Endothelial cell of umbilical vein (primary cell): ENCODE measurements at regions not wholly inside any gene's neighbourhood (a gene's known extent, or its start where the extent isn't known, plus 50 kb on each side); places are given as distances from the start of the nearest gene placed in this dataset.
A peak's percentile ranks its signal among the peaks of the same experiment; 100 is the strongest.

ENCODE experiments used
- BruUV-seq: library from RNA; stranded (reverse); fragments of 400-500 nt; replicated peaks from 2 replicates; lab custom pipeline; 2021; lab: Mats Ljungman, UMichigan
- CTCF ChIA-PET: fragments of 300-600, 350-600 bp; sonication (Branson Sonifier 250); formaldehyde crosslinking; loops from one replicate; lab custom pipeline; 2021; ENCODE audit warnings: antibody characterized with exemption, inconsistent platforms; lab: Charles Lee
- POLR2A ChIA-PET: fragments of 300-600, 350-600 bp; sonication (Branson Sonifier 250); formaldehyde crosslinking; loops from one replicate; lab custom pipeline; 2021; ENCODE audit warnings: antibody characterized with exemption, inconsistent platforms; lab: Charles Lee
- DNase-seq: peaks from one replicate; pipeline ENCODE4 v3.0.0-alpha.2; 2011; ENCODE audit warnings: low read depth, low spot score
- FAIRE-seq: peaks from 2 replicates; lab custom pipeline; 2011; peaks lifted over from hg19 to GRCh38; lab: Jason Lieb, UNC
- H2AFZ ChIP-seq: 2 replicates; pipeline ENCODE4 v1.6.0; 2012; ENCODE audit warnings: low read depth, low read length, control low read depth, inconsistent platforms
- H3K27ac ChIP-seq: 2 replicates; pipeline ENCODE4 v1.5.1; 2011; ENCODE audit warnings: low read depth, mild to moderate bottlenecking, control low read depth, low read length, moderate library complexity; ENCODE audit not compliant: insufficient read depth
- H3K27me3 ChIP-seq, 2 experiments: 2 replicates each; pipeline versions ENCODE4 v1.6.0 to v1.6.1; 2011; ENCODE audit warnings: low read length in 2 of 2, mixed read lengths in 1 of 2; ENCODE audit not compliant: control insufficient read depth in 2 of 2, insufficient read depth in 2 of 2
- H3K36me3 ChIP-seq, 2 experiments: 2 replicates in 1 of 2; 3 replicates in 1 of 2; pipeline ENCODE4 v1.5.1; 2011; ENCODE audit warnings: low read length in 2 of 2, mild to moderate bottlenecking in 1 of 2, moderate library complexity in 1 of 2; ENCODE audit not compliant: control insufficient read depth in 2 of 2, insufficient read depth in 2 of 2; ENCODE audit errors: extremely low read depth in 1 of 2
- H3K4me1 ChIP-seq: 3 replicates; pipeline ENCODE4 v1.5.1; 2011; ENCODE audit warnings: mild to moderate bottlenecking, low read length; ENCODE audit not compliant: control insufficient read depth, insufficient read depth; ENCODE audit errors: extremely low read depth
- H3K4me2 ChIP-seq: 2 replicates; pipeline ENCODE4 v1.6.1; 2011; ENCODE audit warnings: low read length, control low read depth, mixed read lengths; ENCODE audit not compliant: insufficient read depth
- H3K4me3 ChIP-seq, 3 experiments: fragments of 200-600 bp in 1 of 3; sonication (generic), shearing (Covaris generic) in 1 of 3; replicated peaks in 1 of 3; 2 replicates each; pipeline ENCODE4 v1.5.1; 2011 to 2016; ENCODE audit warnings: control low read depth in 3 of 3, low read length in 3 of 3, mild to moderate bottlenecking in 2 of 3, inconsistent platforms in 1 of 3, low read depth in 1 of 3, moderate library complexity in 1 of 3; ENCODE audit not compliant: insufficient read depth in 1 of 3
- H3K79me2 ChIP-seq: 2 replicates; pipeline ENCODE4 v1.6.0; 2012; ENCODE audit warnings: low read length, inconsistent platforms; ENCODE audit not compliant: control insufficient read depth, insufficient read depth
- H3K9ac ChIP-seq: replicated peaks from 2 replicates; pipeline ENCODE3; 2011; ENCODE audit warnings: low read length, control low read depth; ENCODE audit not compliant: insufficient read depth; ENCODE audit errors: extremely low read depth
- H3K9me1 ChIP-seq: replicated peaks from 3 replicates; pipeline ENCODE4 v1.6.0; 2011; ENCODE audit warnings: mild to moderate bottlenecking, low read length; ENCODE audit not compliant: control insufficient read depth, insufficient read depth; ENCODE audit errors: extremely low read depth
- H3K9me3 ChIP-seq: replicated peaks from 2 replicates; pipeline ENCODE4 v1.5.1; 2012; ENCODE audit warnings: low read length, inconsistent platforms; ENCODE audit not compliant: control insufficient read depth, insufficient read depth
- H4K20me1 ChIP-seq: replicated peaks from 2 replicates; pipeline ENCODE3; 2011; ENCODE audit warnings: mild to moderate bottlenecking, low read length; ENCODE audit not compliant: control insufficient read depth, insufficient read depth; ENCODE audit errors: extremely low read depth
- CTCF ChIP-seq, 2 donors: IDR thresholded peaks; 1 replicate in 1 of 2; 2 replicates in 1 of 2; pipeline ENCODE4 v1.5.1; 2011; ENCODE audit warnings: low read length in 2 of 2, mild to moderate bottlenecking in 2 of 2, moderate library complexity in 2 of 2, control low read depth in 1 of 2, inconsistent platforms in 1 of 2, low read depth in 1 of 2; ENCODE audit not compliant: insufficient read depth in 1 of 2; ENCODE audit errors: extremely low read depth in 1 of 2
- EZH2 ChIP-seq: IDR thresholded peaks from 2 replicates; pipeline ENCODE4 v1.6.1; 2012; ENCODE audit warnings: borderline replicate concordance, low read depth, mild to moderate bottlenecking, moderate library complexity, low read length, inconsistent platforms; ENCODE audit not compliant: severe bottlenecking
- FOS ChIP-seq: IDR thresholded peaks from 2 replicates; pipeline ENCODE4 v1.6.1; 2011; ENCODE audit warnings: mild to moderate bottlenecking, low read length, moderate library complexity, borderline replicate concordance; ENCODE audit not compliant: insufficient read depth
- GATA2 ChIP-seq: IDR thresholded peaks from 2 replicates; pipeline ENCODE4 v1.7.0; 2011; ENCODE audit warnings: low read depth, mild to moderate bottlenecking, moderate library complexity, mixed read lengths, low read length; ENCODE audit not compliant: insufficient read length, insufficient read depth
- JUN ChIP-seq: IDR thresholded peaks from 2 replicates; pipeline ENCODE4 v1.6.1; 2011; ENCODE audit warnings: borderline replicate concordance, low read depth; ENCODE audit not compliant: insufficient read length, insufficient read depth
- MAX ChIP-seq: IDR thresholded peaks from 2 replicates; pipeline ENCODE4 v1.6.1; 2011; ENCODE audit not compliant: insufficient read depth, insufficient read length
- MYC ChIP-seq: IDR thresholded peaks from one replicate; pipeline ENCODE4 v1.6.1; 2011; ENCODE audit warnings: mild to moderate bottlenecking, low read depth, low read length
- POLR2A ChIP-seq: IDR thresholded peaks from 2 replicates; pipeline ENCODE4 v1.6.1; 2012; ENCODE audit warnings: low read depth, mild to moderate bottlenecking, control low read depth, low read length
- POLR2AphosphoS5 ChIP-seq: IDR thresholded peaks from 2 replicates; pipeline ENCODE4 v1.6.1; 2012; ENCODE audit warnings: low read depth, mild to moderate bottlenecking, control low read depth, low read length, moderate library complexity; ENCODE audit not compliant: insufficient read depth
- dilution Hi-C: fragments of 300-500 bp; cut with MboI; formaldehyde crosslinking; loops from one replicate; pipeline ENCODE4 v1.15.0; 2019; ENCODE audit warnings: low sequenced_read_pairs; ENCODE audit not compliant: extremely low pct_ligation_motif_present
- intact Hi-C: fragments of 100-400 bp; cut with micrococcal nuclease; formaldehyde crosslinking; loops from one replicate; pipeline ENCODE4 v1.10.0; 2022

GRCh38 chr1:234781241-234782065 is 171.5 kb upstream of the IRF2BP2 start:
- CTCF ChIA-PET, result interaction anchor here (0.8 kb wide), 1 partner anchor 9 kb away, joined by 5 read pairs; no protein-coding TSS in a partner anchor
- dilution Hi-C loops, result no loop called here

More at GRCh38 chr1:234781241-234782065, 171.5 kb upstream of the IRF2BP2 start:
- Histone ChIP-seq H2AFZ (no peak overlapping the region), H3K27me3 (peaks cover 2 to 18% of the 10 kb centered on the region in 2 experiments), H3K79me2 (no peaks in the 10 kb centered on the region), H3K4me2 (no peak overlapping the region), H3K4me1 (no peaks in the 10 kb centered on the region), H3K9me1 (no peaks in the 10 kb centered on the region), H3K36me3 (no peaks in the 10 kb centered on the region), H3K4me3 (no peak overlapping the region), H3K9me3 (no peaks in the 10 kb centered on the region), H3K9ac (no peak overlapping the region), H3K27ac (no peak overlapping the region), H4K20me1 (no peaks in the 10 kb centered on the region)
- DNase-seq (peak; percentile 18), FAIRE-seq (peak; percentile 12)
- no TSS peak for BruUV-seq
- TF ChIP-seq POLR2A, result no peak
- TF ChIP-seq MAX, result no peak
- no peak for TF ChIP-seq MYC
- no peak for TF ChIP-seq EZH2
- no peak for TF ChIP-seq POLR2AphosphoS5
- TF ChIP-seq CTCF (IDR thresholded peaks at IDR 0.05; ENCODE audit: extremely low read depth in 1 of 2, insufficient read depth in 1 of 2, low read depth in 1 of 2, low read length in 2 of 2), result no peak
- TF ChIP-seq GATA2, result no peak
- no peak for TF ChIP-seq JUN
- no peak for TF ChIP-seq FOS
- POLR2A ChIA-PET, result no interaction called here
- intact Hi-C loops, result no loop called here
